HCT116 (cell line): ENCODE measurements at regions not wholly inside any gene's neighbourhood (a gene's known extent, or its start where the extent isn't known, plus 50 kb on each side); places are given as distances from the start of the nearest gene placed in this dataset.
"Not testable (repeated sequence)": the region's sequence is repeated elsewhere in the genome, so short reads cannot be mapped to it uniquely, and the experiment has no call there.

Source experiments
- ATAC-seq: fragments of 200-7000 bp; cut with Tn5 transposase; 2 replicates; pipeline ENCODE4 v1.9.1; 2020; ENCODE audit warnings: mild to moderate bottlenecking, moderate library complexity
- BruUV-seq: library from RNA; stranded (reverse); fragments of 400-500 nt; replicated peaks from 2 replicates; lab custom pipeline; 2021; lab: Mats Ljungman, UMichigan
- CTCF ChIA-PET: fragments of 300-600 bp; sonication (Branson Sonifier 250); formaldehyde crosslinking; loops from one replicate; lab custom pipeline; 2021; ENCODE audit warnings: antibody characterized with exemption; lab: Charles Lee
- POLR2A ChIA-PET: fragments of 300-600, 350-600 bp; sonication (Branson Sonifier 250); formaldehyde crosslinking; loops from one replicate; lab custom pipeline; 2021; ENCODE audit warnings: antibody characterized with exemption; lab: Charles Lee
- RAD21 ChIA-PET, 2 experiments: fragments of 300-600 bp; sonication (Branson Sonifier 250); formaldehyde crosslinking; loops; one replicate each; lab custom pipeline; 2023; ENCODE audit warnings: low total read pairs in 2 of 2; ENCODE audit not compliant: uncharacterized antibody in 2 of 2, unreplicated experiment in 2 of 2, low non-redundant PET in 1 of 2; lab: Charles Lee
- DNase-seq: peaks from one replicate; pipeline ENCODE4 v3.0.0-alpha.2; 2010; ENCODE audit warnings: low read depth, low spot score
- H2AFZ ChIP-seq: fragments of 200-600 bp; shearing (Covaris generic), sonication (generic); 2 replicates; pipeline ENCODE4 v1.6.1; 2017; ENCODE audit warnings: low read depth, mixed run types, mixed read lengths, antibody characterized with exemption, low read length; ENCODE audit not compliant: poor library complexity, severe bottlenecking
- H3K27ac ChIP-seq: 2 replicates; pipeline ENCODE4 v1.5.1; 2012; ENCODE audit warnings: low read depth, low read length
- H3K27me3 ChIP-seq: fragments of 200-600 bp; sonication (generic); 2 replicates; pipeline ENCODE4 v1.6.1; 2016; ENCODE audit warnings: mixed run types, low read length, mixed read lengths; ENCODE audit not compliant: insufficient read depth
- H3K36me3 ChIP-seq, 2 experiments: fragments of 200-500 bp in 1 of 2; fragments of 200-600 bp in 1 of 2; sonication (Bioruptor generic) in 1 of 2; sonication (generic) in 1 of 2; 2 replicates each; pipeline versions ENCODE4 v1.5.1 to v1.6.1; 2014 to 2016; ENCODE audit warnings: low read length in 2 of 2, inconsistent platforms in 1 of 2, mixed read lengths in 1 of 2, mixed run types in 1 of 2; ENCODE audit not compliant: insufficient read depth in 2 of 2, control insufficient read depth in 1 of 2
- H3K4me1 ChIP-seq, 2 experiments: fragments of 200-600 bp in 1 of 2; sonication (generic) in 1 of 2; 2 replicates each; pipeline versions ENCODE4 v1.5.1 to v1.6.1; 2012 to 2017; ENCODE audit warnings: low read length in 2 of 2, inconsistent platforms in 1 of 2, mild to moderate bottlenecking in 1 of 2, mixed read lengths in 1 of 2, mixed run types in 1 of 2, moderate library complexity in 1 of 2; ENCODE audit not compliant: insufficient read depth in 2 of 2, control insufficient read depth in 1 of 2
- H3K4me2 ChIP-seq: fragments of 200-600 bp; sonication (generic); 2 replicates; pipeline ENCODE4 v1.6.1; 2017; ENCODE audit warnings: mixed run types, low read length, mixed read lengths
- H3K4me3 ChIP-seq, 2 experiments: fragments of 200-600 bp in 1 of 2; sonication (generic) in 1 of 2; replicated peaks in 1 of 2; 2 replicates each; pipeline ENCODE4 v1.5.1; 2011 to 2016; ENCODE audit warnings: low read length in 2 of 2, control low read depth in 1 of 2, low read depth in 1 of 2, mild to moderate bottlenecking in 1 of 2, mixed read lengths in 1 of 2, mixed run types in 1 of 2
- H3K79me2 ChIP-seq: fragments of 200-600 bp; sonication (generic); 2 replicates; pipeline ENCODE4 v1.6.1; 2017; ENCODE audit warnings: mild to moderate bottlenecking, mixed run types, low read length, moderate library complexity, mixed read lengths; ENCODE audit not compliant: insufficient read depth
- H3K9ac ChIP-seq: fragments of 200-600 bp; sonication (generic); 2 replicates; pipeline ENCODE4 v1.6.1; 2016; ENCODE audit warnings: low read length, mixed read lengths
- H3K9me2 ChIP-seq: fragments of 200-600 bp; sonication (generic), shearing (Covaris generic); 2 replicates; pipeline ENCODE4 v1.6.1; 2017; ENCODE audit warnings: mixed run types, mild to moderate bottlenecking, moderate library complexity; ENCODE audit not compliant: insufficient read depth
- H3K9me3 ChIP-seq, 2 experiments: fragments of 200-500 bp in 1 of 2; fragments of 200-600 bp in 1 of 2; sonication (Bioruptor generic) in 1 of 2; sonication (generic) in 1 of 2; 2 replicates each; pipeline ENCODE4 v1.6.1; 2014 to 2017; ENCODE audit warnings: low read length in 2 of 2, mixed read lengths in 2 of 2, inconsistent platforms in 1 of 2, low read depth in 1 of 2, mild to moderate bottlenecking in 1 of 2, mixed run types in 1 of 2, moderate library complexity in 1 of 2; ENCODE audit not compliant: control insufficient read depth in 1 of 2, insufficient read depth in 1 of 2
- H4K20me1 ChIP-seq: fragments of 200-600 bp; sonication (generic), shearing (Covaris generic); 2 replicates; pipeline ENCODE4 v1.6.1; 2017; ENCODE audit warnings: mixed run types, mild to moderate bottlenecking, moderate library complexity; ENCODE audit not compliant: insufficient read depth
- intact Hi-C: fragments of 100-400 bp; cut with micrococcal nuclease; formaldehyde crosslinking; loops from 2 replicates; pipeline ENCODE4 v1.10.0; 2022

DNA sequence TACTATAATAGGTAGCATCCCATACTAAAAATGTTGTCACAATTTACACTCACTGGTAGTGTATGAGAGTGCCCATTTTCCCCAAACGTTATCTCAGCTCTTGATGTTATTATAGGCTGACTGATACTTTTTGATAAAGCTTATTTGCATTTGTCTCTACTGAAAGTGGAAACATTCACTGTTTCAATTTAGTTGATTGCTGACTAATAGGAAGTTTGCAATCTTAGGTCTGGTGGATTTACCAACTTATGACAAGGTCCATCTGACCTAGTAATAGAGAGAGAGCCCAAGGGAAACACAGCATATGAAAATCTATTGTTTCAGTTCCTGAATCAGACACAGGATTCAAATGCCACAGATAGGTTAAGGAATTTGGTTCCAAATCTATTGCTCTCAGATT lies 97.2 kb upstream of the NBPF9 start:
- H3K9ac ChIP-seq, H2AFZ ChIP-seq, intact Hi-C loops, ATAC-seq, H3K9me3 ChIP-seq, CTCF ChIA-PET, POLR2A ChIA-PET, H3K9me2 ChIP-seq, RAD21 ChIA-PET, H3K27ac ChIP-seq, H3K79me2 ChIP-seq, H3K4me1 ChIP-seq, H3K4me2 ChIP-seq, H3K36me3 ChIP-seq, DNase-seq, H3K27me3 ChIP-seq, H4K20me1 ChIP-seq, BruUV-seq, H3K4me3 ChIP-seq: not testable (repeated sequence)

DNA sequence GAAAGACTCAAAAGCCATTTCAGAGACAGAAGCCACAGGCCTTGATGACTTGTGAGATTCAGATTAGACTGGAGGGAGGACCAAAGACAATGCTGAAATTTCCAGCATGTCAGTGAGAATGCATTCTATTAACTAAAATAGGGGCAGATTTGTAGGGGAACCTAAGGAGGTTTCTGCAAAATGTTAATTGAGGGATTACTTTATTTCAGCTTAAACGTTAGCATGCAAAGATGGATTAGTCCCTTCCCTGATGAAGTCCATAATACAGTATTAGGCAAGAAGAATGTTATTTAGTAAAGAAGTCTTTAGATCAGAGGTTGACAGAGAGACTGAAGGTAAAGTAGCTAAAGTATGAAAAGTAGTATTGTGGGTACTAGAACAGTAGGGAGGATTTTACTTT lies 98.9 kb upstream of the NBPF9 start:
- H3K9ac ChIP-seq, H3K36me3 ChIP-seq, POLR2A ChIA-PET, H3K27ac ChIP-seq, H3K79me2 ChIP-seq, CTCF ChIA-PET, H4K20me1 ChIP-seq, H2AFZ ChIP-seq, H3K9me2 ChIP-seq, BruUV-seq, intact Hi-C loops, ATAC-seq, H3K4me1 ChIP-seq, RAD21 ChIA-PET, H3K9me3 ChIP-seq, H3K4me2 ChIP-seq, H3K4me3 ChIP-seq, H3K27me3 ChIP-seq, DNase-seq: not testable (repeated sequence)

DNA sequence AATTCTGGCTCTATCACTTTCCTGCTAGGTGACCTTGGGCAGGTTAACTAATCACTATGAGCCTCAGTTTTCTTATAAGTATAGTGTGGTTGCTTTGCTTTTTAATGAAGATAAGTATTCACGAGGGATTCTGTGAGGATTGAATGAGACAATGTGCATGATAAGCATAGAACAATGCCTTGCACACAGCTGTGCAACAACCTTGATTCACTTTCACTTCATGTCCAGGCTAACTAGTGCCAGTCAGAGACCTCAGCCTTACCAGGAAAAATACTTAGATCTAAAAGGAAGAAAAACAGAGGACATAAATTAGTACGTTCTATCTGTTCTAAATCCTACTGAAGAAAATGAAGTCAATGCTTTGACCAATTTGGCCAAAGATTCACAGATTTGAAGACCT lies 101.0 kb upstream of the NBPF9 start:
- H2AFZ ChIP-seq, H3K36me3 ChIP-seq, H3K79me2 ChIP-seq, DNase-seq, H3K9me2 ChIP-seq, RAD21 ChIA-PET, POLR2A ChIA-PET, intact Hi-C loops, H3K4me1 ChIP-seq, H3K27me3 ChIP-seq, H3K4me2 ChIP-seq, H3K9ac ChIP-seq, BruUV-seq, H3K9me3 ChIP-seq, H3K4me3 ChIP-seq, H4K20me1 ChIP-seq, ATAC-seq, H3K27ac ChIP-seq, CTCF ChIA-PET: not testable (repeated sequence)

DNA sequence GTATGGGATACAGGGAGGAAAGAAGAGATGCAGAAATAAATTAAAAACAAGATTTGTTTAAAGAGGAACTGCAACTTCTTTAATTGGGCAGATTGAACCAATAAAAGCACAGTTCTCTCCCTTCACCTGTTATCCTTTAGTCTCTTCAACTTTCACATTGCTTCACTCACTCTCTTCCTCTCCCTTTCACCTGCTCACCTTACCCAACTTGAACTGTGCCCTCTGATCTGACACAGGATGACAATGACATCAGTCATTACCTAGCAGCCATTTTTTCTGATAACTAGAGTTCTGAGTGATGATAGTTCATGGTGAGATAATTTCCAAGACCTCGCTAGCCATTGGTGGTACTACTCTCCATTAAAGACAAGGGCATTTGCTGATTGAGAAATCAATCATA lies 105.5 kb upstream of the NBPF9 start:
- H3K4me3 ChIP-seq, BruUV-seq, RAD21 ChIA-PET, H3K9me2 ChIP-seq, H3K36me3 ChIP-seq, H3K79me2 ChIP-seq, H2AFZ ChIP-seq, H4K20me1 ChIP-seq, H3K4me2 ChIP-seq, H3K9ac ChIP-seq, POLR2A ChIA-PET, intact Hi-C loops, ATAC-seq, DNase-seq, H3K27me3 ChIP-seq, H3K27ac ChIP-seq, H3K4me1 ChIP-seq, CTCF ChIA-PET, H3K9me3 ChIP-seq: not testable (repeated sequence)
